Keratinocyte (primary cell): ENCODE measurements at regions not wholly inside any gene's neighbourhood (a gene's known extent, or its start where the extent isn't known, plus 50 kb on each side); places are given as distances from the start of the nearest gene placed in this dataset.

Source experiments
- DNase-seq: peaks from one replicate; pipeline ENCODE4 v3.0.0-alpha.2; 2011; ENCODE audit warnings: low read depth, missing footprints, low spot score
- FAIRE-seq: peaks from 2 replicates; lab custom pipeline; 2011; peaks lifted over from hg19 to GRCh38; lab: Jason Lieb, UNC
- H2AFZ ChIP-seq: 2 replicates; pipeline ENCODE4 v1.6.0; 2012; ENCODE audit warnings: low read length, control low read depth, inconsistent platforms; ENCODE audit not compliant: control insufficient read depth
- H3K27ac ChIP-seq: 2 replicates; pipeline ENCODE4 v1.5.1; 2011; ENCODE audit warnings: low read length; ENCODE audit not compliant: control insufficient read depth, insufficient read depth
- H3K27me3 ChIP-seq: 3 replicates; pipeline ENCODE4 v1.6.0; 2011; ENCODE audit warnings: low read length; ENCODE audit not compliant: control insufficient read depth, insufficient read depth; ENCODE audit errors: extremely low read depth
- H3K36me3 ChIP-seq, 2 experiments: 2 replicates in 1 of 2; 3 replicates in 1 of 2; pipeline ENCODE4 v1.5.1; 2011; ENCODE audit warnings: low read length in 2 of 2, mild to moderate bottlenecking in 1 of 2; ENCODE audit not compliant: control insufficient read depth in 2 of 2, insufficient read depth in 2 of 2; ENCODE audit errors: extremely low read depth in 1 of 2
- H3K4me1 ChIP-seq: 3 replicates; pipeline ENCODE4 v1.5.1; 2011; ENCODE audit warnings: low read length; ENCODE audit not compliant: control insufficient read depth, insufficient read depth; ENCODE audit errors: extremely low read depth
- H3K4me2 ChIP-seq: 3 replicates; pipeline ENCODE4 v1.6.0; 2011; ENCODE audit warnings: low read depth, low read length; ENCODE audit not compliant: control insufficient read depth, insufficient read depth; ENCODE audit errors: extremely low read depth
- H3K4me3 ChIP-seq, 3 experiments: fragments of 200-600 bp in 1 of 3; sonication (generic) in 1 of 3; 2 replicates in 2 of 3; 3 replicates in 1 of 3; pipeline ENCODE4 v1.5.1; 2011 to 2016; ENCODE audit warnings: low read length in 3 of 3, mild to moderate bottlenecking in 3 of 3, control low read depth in 2 of 3, inconsistent platforms in 1 of 3, low read depth in 1 of 3, mixed read lengths in 1 of 3, mixed run types in 1 of 3, moderate library complexity in 1 of 3; ENCODE audit not compliant: control insufficient read depth in 2 of 3, insufficient read depth in 2 of 3; ENCODE audit errors: extremely low read depth in 1 of 3
- H3K79me2 ChIP-seq: 2 replicates; pipeline ENCODE4 v1.6.0; 2012; ENCODE audit warnings: low read length; ENCODE audit not compliant: control insufficient read depth, insufficient read depth
- H3K9ac ChIP-seq: 3 replicates; pipeline ENCODE4 v1.6.0; 2011; ENCODE audit warnings: low read length; ENCODE audit not compliant: control insufficient read depth, insufficient read depth; ENCODE audit errors: extremely low read depth
- H3K9me1 ChIP-seq: 3 replicates; pipeline ENCODE4 v1.6.0; 2011; ENCODE audit warnings: low read length; ENCODE audit not compliant: control insufficient read depth, insufficient read depth; ENCODE audit errors: extremely low read depth
- H3K9me3 ChIP-seq: 2 replicates; pipeline ENCODE4 v1.5.1; 2012; ENCODE audit warnings: low read depth, low read length; ENCODE audit not compliant: control insufficient read depth
- H4K20me1 ChIP-seq: 3 replicates; pipeline ENCODE4 v1.6.0; 2011; ENCODE audit warnings: low read length; ENCODE audit not compliant: control insufficient read depth, insufficient read depth; ENCODE audit errors: extremely low read depth
- CTCF ChIP-seq, 3 experiments: IDR thresholded peaks in 1 of 3; conservative IDR thresholded peaks in 1 of 3; optimal IDR thresholded peaks in 1 of 3; 2 replicates in 2 of 3; 3 replicates in 1 of 3; pipeline versions ENCODE3 to v1.5.1; 2011; ENCODE audit warnings: low read length in 3 of 3, mild to moderate bottlenecking in 3 of 3, moderate library complexity in 2 of 3, control low read depth in 1 of 3, inconsistent platforms in 1 of 3; ENCODE audit not compliant: insufficient read depth in 2 of 3; ENCODE audit errors: extremely low read depth in 1 of 3
- EZH2 ChIP-seq: IDR thresholded peaks from one replicate; pipeline ENCODE4 v1.6.1; 2012; ENCODE audit warnings: inconsistent platforms, mild to moderate bottlenecking, low read length, moderate library complexity
- dilution Hi-C: fragments of 300-500 bp; cut with MboI; formaldehyde crosslinking; loops from one replicate; pipeline ENCODE4 v1.7.0; 2020; ENCODE audit warnings: low sequenced_read_pairs; ENCODE audit not compliant: extremely low pct_ligation_motif_present

DNA sequence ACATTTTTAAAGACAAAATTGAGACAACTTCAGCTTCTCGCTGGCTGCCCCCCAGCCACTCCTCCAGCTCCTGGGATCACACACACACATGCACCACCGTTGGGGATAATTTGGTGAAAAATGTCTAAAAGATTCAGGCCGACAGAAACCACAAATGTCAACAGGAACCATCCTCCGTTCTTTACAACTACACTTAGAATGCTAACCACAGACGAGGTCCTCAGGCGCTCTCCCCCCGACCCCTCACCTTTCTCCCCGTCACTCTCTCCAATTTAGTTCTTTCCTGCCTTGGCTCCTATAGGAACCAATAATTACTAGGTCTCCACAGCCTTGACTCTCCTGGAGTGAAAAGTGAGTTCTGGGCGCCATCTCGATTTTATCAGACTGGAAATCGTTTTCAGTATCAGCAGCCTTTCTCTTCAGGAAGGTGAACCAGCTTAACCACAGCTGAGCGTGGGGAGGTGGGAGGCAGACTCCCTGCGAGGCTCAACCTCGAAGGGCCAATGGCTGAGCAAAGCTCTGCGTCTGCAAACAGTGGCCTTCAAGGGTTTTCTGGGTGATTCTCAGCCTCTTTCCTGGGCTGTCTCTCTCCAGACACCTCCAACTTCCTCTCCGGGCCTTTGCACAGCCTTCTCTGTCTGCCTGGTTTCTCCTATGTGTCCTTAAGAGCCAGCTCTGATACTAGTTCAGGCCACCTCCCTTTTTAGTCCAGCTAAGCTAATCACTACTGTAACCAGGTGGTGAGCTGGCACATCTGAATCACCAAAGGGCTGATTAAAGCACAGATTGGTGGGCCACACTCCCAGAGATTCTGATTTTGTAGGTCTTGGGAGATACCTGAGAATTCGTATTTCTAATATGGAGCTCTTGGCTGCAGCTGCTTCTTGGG, 115.7 kb upstream of the COPS8 start:
- no peak overlapping the region for H3K4me3 ChIP-seq
- no peak overlapping the region for H2AFZ ChIP-seq
- peaks cover 3% of the 10 kb centered on the region for H3K9me1 ChIP-seq
- no peaks in the 10 kb centered on the region for H3K27me3 ChIP-seq
- H3K9ac ChIP-seq = no peak overlapping the region
- DNase-seq (no peak), FAIRE-seq (no peak)
- no peak overlapping the region for H3K4me2 ChIP-seq
- no peaks in the 10 kb centered on the region for H3K9me3 ChIP-seq
- H3K36me3 ChIP-seq = no peaks in the 10 kb centered on the region
- dilution Hi-C loops = no loop called here
- H3K79me2 ChIP-seq = no peaks in the 10 kb centered on the region
- H4K20me1 ChIP-seq = no peaks in the 10 kb centered on the region
- no peak overlapping the region for H3K27ac ChIP-seq
- peaks cover 11% of the 10 kb centered on the region for H3K4me1 ChIP-seq
- no peak for TF ChIP-seq EZH2
- TF ChIP-seq CTCF (optimal IDR thresholded peaks at IDR 0.05 in 1 of 3, IDR thresholded peaks at IDR 0.05 in 1 of 3, conservative IDR thresholded peaks at IDR 0.05 in 1 of 3; ENCODE audit: extremely low read depth in 1 of 3, insufficient read depth in 2 of 3, low read length in 3 of 3) = no peak

- TF ChIP-seq EZH2 (no peak), CTCF (optimal IDR thresholded peaks at IDR 0.05 in 1 of 3, IDR thresholded peaks at IDR 0.05 in 1 of 3, conservative IDR thresholded peaks at IDR 0.05 in 1 of 3; ENCODE audit: extremely low read depth in 1 of 3, insufficient read depth in 2 of 3, low read length in 3 of 3) (no peak)
- peaks cover 11% of the 10 kb centered on the region for H3K4me1 ChIP-seq
- H3K4me3 ChIP-seq = no peak overlapping the region
- H3K4me2 ChIP-seq = no peak overlapping the region
- H3K27ac ChIP-seq = no peak overlapping the region
- no peaks in the 10 kb centered on the region for H3K27me3 ChIP-seq
- no peaks in the 10 kb centered on the region for H3K79me2 ChIP-seq
- H3K9ac ChIP-seq = no peak overlapping the region
- DNase-seq (no peak), FAIRE-seq (no peak)
- no peaks in the 10 kb centered on the region for H4K20me1 ChIP-seq
- no peaks in the 10 kb centered on the region for H3K9me3 ChIP-seq
- no peaks in the 10 kb centered on the region for H3K36me3 ChIP-seq
- dilution Hi-C loops = no loop called here
- peaks cover 3% of the 10 kb centered on the region for H3K9me1 ChIP-seq
- no peak overlapping the region for H2AFZ ChIP-seq
Observed at GRCh38 chr2:236970656-236971010, 115.1 kb upstream of the COPS8 start.
